Activated B cell treated with CpG ODN at 0.5 μM for 24 hours (primary cell): ENCODE measurements at regions not wholly inside any gene's neighbourhood (a gene's known extent, or its start where the extent isn't known, plus 50 kb on each side); places are given as distances from the start of the nearest gene placed in this dataset.

Source experiments
- ATAC-seq: fragments of 200-7000 bp; cut with Tn5 transposase; one replicate; pipeline ENCODE4 v1.10.0; 2021; ENCODE audit warnings: low read depth, mild to moderate bottlenecking, moderate library complexity
- CTCF ChIA-PET: fragments of 350-600 bp; sonication (Branson Sonifier 250); formaldehyde crosslinking; loops from one replicate; lab custom pipeline; 2021; ENCODE audit warnings: antibody characterized with exemption; lab: Charles Lee
- POLR2A ChIA-PET: fragments of 350-600 bp; sonication (Branson Sonifier 250); formaldehyde crosslinking; loops from one replicate; lab custom pipeline; 2021; ENCODE audit warnings: antibody characterized with exemption; lab: Charles Lee
- DNase-seq: peaks from one replicate; pipeline ENCODE4 v3.0.0; 2022
- H3K27ac Mint-ChIP-seq: one replicate; pipeline ENCODE4 v1.8.0; 2020; ENCODE audit warnings: mixed read lengths
- H3K27me3 Mint-ChIP-seq: one replicate; pipeline ENCODE4 v1.8.0; 2021; ENCODE audit warnings: mixed read lengths
- H3K36me3 Mint-ChIP-seq: one replicate; pipeline ENCODE4 v1.8.0; 2021; ENCODE audit warnings: low read depth, mixed read lengths
- H3K4me1 Mint-ChIP-seq: one replicate; pipeline ENCODE4 v1.8.0; 2021; ENCODE audit warnings: mixed read lengths
- H3K4me3 Mint-ChIP-seq: one replicate; pipeline ENCODE4 v1.8.0; 2020; ENCODE audit warnings: mild to moderate bottlenecking, mixed read lengths
- H3K9me3 Mint-ChIP-seq: one replicate; pipeline ENCODE4 v1.8.0; 2020; ENCODE audit warnings: mixed read lengths
- CTCF ChIP-seq: fragments of 200-600 bp; IDR thresholded peaks from one replicate; pipeline ENCODE4 v1.8.0; 2022; ENCODE audit warnings: antibody characterized with exemption, mild to moderate bottlenecking
- intact Hi-C: fragments of 100-400 bp; cut with micrococcal nuclease; formaldehyde crosslinking; loops from one replicate; pipeline ENCODE4 v1.15.1; 2024

DNA sequence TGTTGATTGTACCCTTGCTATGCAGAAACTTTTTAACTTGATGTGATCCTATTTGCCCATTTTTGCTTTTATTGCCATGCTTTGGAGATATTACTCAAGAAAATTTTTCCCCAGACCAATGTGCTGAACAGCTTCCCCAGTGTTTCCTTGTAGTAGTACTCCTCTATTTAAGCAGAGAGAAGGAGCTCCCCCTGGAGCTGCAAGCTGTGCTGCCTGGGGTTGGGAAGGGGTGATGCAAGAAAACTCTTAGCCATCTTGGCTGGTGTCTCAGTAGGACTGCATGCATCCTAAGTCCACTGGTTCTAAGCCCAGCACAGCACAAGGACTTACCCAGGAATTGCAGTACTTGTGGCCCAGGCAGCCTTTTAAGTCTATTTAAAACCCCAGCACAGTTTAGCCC, 121.6 kb downstream of the NTMT2 start:
- no peaks in the 10 kb centered on the region for H3K27me3 Mint-ChIP-seq
- ChIA-PET POLR2A (no interaction called here), CTCF (no interaction called here)
- no peaks in the 10 kb centered on the region for H3K9me3 Mint-ChIP-seq
- no peak for ATAC-seq
- TF ChIP-seq CTCF = no peak
- H3K4me3 Mint-ChIP-seq = no peak overlapping the region
- intact Hi-C loops = no loop called here
- H3K4me1 Mint-ChIP-seq = no peaks in the 10 kb centered on the region
- no peak overlapping the region for H3K27ac Mint-ChIP-seq
- no peaks in the 10 kb centered on the region for H3K36me3 Mint-ChIP-seq
- DNase-seq = no peak

DNA sequence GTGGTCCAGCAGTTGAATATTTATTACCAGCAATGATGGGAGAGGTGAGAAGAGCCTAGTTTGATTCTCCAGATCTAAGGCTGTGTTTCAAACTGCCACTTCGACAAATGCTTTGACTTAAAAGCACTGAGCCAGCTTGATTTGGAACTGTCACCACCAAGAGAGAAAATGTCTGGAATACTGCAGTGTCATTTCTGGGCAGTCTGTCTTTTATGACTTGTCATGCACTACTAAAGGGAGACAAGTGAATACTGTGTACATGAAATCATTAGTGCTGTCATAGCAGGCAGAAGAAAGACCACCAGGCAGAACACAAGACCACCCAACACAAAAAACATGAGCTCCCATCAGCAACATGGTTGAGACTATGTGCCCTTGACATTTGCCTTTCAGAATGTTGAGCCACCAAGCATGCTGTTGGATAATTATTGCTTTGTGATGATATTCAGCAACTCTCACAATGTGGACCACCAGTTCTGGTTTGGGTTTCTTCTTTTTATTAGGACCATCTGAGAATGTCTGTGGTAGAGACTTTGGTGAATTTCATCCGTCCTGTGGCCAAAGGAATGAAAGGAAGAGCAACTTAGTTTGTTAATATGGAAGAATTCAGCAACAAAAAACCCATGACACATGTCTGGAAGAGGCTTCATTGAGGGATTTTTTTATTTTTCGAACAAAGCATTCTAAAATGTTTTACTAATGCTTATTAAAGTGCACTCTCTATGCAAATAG, 125.8 kb downstream of the NTMT2 start:
- no peaks in the 10 kb centered on the region for H3K4me1 Mint-ChIP-seq
- CTCF ChIA-PET = no interaction called here
- DNase-seq (no peak), ATAC-seq (no peak)
- no peaks in the 10 kb centered on the region for H3K9me3 Mint-ChIP-seq
- peaks cover 2% of the 10 kb centered on the region for H3K27me3 Mint-ChIP-seq
- no peak overlapping the region for H3K4me3 Mint-ChIP-seq
- TF ChIP-seq CTCF = no peak
- H3K36me3 Mint-ChIP-seq = no peaks in the 10 kb centered on the region
- intact Hi-C loops = no loop called here
- POLR2A ChIA-PET = no interaction called here
- no peak overlapping the region for H3K27ac Mint-ChIP-seq

GRCh38 chr1:170273291-170274130, 127.8 kb downstream of the NTMT2 start:
- H3K27me3 Mint-ChIP-seq = peaks cover 3% of the 10 kb centered on the region
- H3K36me3 Mint-ChIP-seq = no peaks in the 10 kb centered on the region
- POLR2A ChIA-PET = no interaction called here
- no peak overlapping the region for H3K27ac Mint-ChIP-seq
- H3K4me1 Mint-ChIP-seq = no peaks in the 10 kb centered on the region
- intact Hi-C loops = no loop called here
- no peak for ATAC-seq
- no peak overlapping the region for H3K4me3 Mint-ChIP-seq
- CTCF ChIA-PET = no interaction called here
- TF ChIP-seq CTCF = no peak
- H3K9me3 Mint-ChIP-seq = no peaks in the 10 kb centered on the region
- DNase-seq = no peak

- TF ChIP-seq CTCF = no peak
- ChIA-PET CTCF (no interaction called here), POLR2A (no interaction called here)
- H3K9me3 Mint-ChIP-seq = no peaks in the 10 kb centered on the region
- intact Hi-C loops = no loop called here
- H3K27me3 Mint-ChIP-seq = peaks cover 3% of the 10 kb centered on the region
- ATAC-seq (no peak), DNase-seq (no peak)
- no peak overlapping the region for H3K4me3 Mint-ChIP-seq
- H3K36me3 Mint-ChIP-seq = no peaks in the 10 kb centered on the region
- no peak overlapping the region for H3K27ac Mint-ChIP-seq
- no peaks in the 10 kb centered on the region for H3K4me1 Mint-ChIP-seq
Observed at GRCh38 chr1:170274131-170274501, 128.4 kb downstream of the NTMT2 start.

DNA sequence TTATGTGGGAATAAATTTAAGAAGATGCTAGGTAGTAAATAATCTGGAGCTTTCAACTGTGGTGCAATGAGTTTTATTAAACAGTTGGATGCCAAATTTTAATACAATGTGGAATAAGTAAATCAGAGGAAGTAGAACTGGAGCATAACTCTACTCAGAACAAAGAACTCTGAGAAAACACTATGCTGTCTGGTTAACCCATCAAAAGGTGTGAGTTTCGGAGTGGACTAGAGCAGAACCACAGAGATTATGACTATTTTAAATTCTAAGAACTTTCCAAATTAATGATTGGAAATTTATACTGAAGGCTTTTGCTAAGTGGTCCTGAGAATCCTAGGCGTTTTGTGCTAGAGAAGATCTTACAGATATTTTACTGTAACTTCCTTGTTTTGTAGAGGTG, 132.2 kb downstream of the NTMT2 start:
- Mint-ChIP-seq H3K36me3 (no peaks in the 10 kb centered on the region), H3K27me3 (peaks cover 3% of the 10 kb centered on the region), H3K4me3 (no peak overlapping the region), H3K27ac (no peak overlapping the region), H3K4me1 (no peaks in the 10 kb centered on the region), H3K9me3 (no peaks in the 10 kb centered on the region)
- ATAC-seq (no peak), DNase-seq (no peak)
- intact Hi-C loops = no loop called here
- no peak for TF ChIP-seq CTCF
- POLR2A ChIA-PET = no interaction called here
- CTCF ChIA-PET = no interaction called here
